ENCODE measurements at regions not wholly inside any gene's neighbourhood (a gene's known extent, or its start where the extent isn't known, plus 50 kb on each side); places are given as distances from the start of the nearest gene placed in this dataset.

DNA sequence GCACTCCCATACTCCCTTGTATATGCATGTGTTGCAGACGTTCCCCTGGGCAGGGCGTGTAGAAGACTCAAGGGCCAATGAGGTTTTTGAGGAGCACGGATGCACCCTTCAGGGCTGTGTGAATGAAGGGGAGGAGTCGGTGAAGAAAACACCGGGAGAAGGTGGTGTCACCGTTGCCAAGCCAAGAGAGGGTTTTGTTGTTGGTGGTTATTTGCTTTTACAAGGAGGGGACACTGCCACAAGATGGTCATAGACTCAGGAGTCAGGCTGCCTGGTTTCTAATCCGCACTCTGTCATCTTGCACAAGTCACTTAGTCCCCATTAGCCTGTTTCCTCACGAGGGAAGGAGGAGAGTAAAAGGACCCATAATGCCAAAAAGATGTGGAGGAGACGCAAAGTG, 124.0 kb downstream of the PXDC1 start:
- TF ChIP-seq, protein P1, sequence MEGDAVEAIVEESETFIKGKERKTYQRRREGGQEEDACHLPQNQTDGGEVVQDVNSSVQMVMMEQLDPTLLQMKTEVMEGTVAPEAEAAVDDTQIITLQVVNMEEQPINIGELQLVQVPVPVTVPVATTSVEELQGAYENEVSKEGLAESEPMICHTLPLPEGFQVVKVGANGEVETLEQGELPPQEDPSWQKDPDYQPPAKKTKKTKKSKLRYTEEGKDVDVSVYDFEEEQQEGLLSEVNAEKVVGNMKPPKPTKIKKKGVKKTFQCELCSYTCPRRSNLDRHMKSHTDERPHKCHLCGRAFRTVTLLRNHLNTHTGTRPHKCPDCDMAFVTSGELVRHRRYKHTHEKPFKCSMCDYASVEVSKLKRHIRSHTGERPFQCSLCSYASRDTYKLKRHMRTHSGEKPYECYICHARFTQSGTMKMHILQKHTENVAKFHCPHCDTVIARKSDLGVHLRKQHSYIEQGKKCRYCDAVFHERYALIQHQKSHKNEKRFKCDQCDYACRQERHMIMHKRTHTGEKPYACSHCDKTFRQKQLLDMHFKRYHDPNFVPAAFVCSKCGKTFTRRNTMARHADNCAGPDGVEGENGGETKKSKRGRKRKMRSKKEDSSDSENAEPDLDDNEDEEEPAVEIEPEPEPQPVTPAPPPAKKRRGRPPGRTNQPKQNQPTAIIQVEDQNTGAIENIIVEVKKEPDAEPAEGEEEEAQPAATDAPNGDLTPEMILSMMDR (conservative IDR thresholded peaks at IDR 0.05): no peak
- no peak for TF ChIP-seq ZFX (IDR thresholded peaks at IDR 0.05)
